ENCODE measurements at regions not wholly inside any gene's neighbourhood (a gene's known extent, or its start where the extent isn't known, plus 50 kb on each side); places are given as distances from the start of the nearest gene placed in this dataset.

DNA sequence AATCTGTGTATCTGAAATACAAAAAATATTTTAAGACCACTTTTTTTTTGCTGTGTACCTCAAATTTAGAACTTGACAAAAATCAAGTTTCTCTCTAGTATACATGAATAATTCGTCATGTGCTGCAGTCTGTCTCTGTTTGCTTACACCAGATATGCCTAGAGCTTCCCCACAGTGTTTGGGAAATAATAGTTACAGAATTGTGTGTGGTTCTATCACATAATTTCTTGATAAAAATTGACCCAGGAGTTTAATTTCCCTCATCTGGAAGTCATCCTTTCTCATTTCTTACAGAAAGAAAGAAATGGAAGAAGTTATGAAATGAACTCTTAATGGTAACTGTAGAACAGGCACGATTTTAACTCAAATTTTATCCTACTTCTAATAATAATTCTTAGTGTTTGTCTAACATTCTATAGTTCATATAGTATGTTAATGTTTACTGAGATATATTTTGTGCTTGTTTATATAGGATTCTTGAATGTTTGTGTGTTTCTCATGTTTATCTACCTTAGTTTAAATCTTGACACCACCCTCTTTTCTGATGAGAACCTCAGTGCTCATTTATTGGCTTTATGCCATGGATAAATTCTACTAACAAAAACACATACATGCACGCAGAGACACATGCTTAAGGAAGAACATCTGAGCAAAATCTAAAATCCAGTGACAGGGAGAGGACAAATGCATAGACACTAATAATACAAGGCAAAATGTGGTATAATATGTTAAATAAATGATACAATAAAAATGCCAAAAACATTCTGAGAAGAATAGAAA is 61.4 kb upstream of the CTSC start:
- Mint-ChIP-seq H3K27me3 (ENCODE audit: low read depth in 3 of 3) (peaks cover 2 to 3% (median 2%) of the 10 kb centered on the region in 3 donors), H3K27ac (no peak overlapping the region), H3K36me3 (peaks cover 8 to 19% (median 8%) of the 10 kb centered on the region in 3 donors), H3K9me3 (no peaks in the 10 kb centered on the region), H3K4me1 (peaks cover 0 to 12% of the 10 kb centered on the region in 2 donors), H3K4me3 (no peak overlapping the region)
- DNase-seq, result no peak

DNA sequence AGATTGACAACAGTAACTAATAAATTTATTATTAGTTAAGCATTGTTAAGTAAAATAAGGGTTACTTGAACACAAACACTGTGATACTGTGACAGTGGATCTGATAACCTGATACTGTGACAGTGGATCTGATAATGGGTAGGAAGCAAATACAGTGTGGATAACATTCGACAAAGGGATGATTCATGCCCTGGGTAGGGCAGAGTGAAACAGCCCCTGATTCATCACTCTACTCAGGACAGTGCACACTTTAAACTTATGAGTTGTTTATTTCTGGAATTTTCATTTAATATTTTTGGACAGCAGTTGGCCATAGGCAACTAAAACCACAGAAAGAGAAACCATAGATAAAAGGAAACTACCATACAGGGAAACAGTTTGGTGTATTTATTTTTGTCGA is 60.8 kb upstream of the CTSC start:
- H3K36me3 Mint-ChIP-seq, result peaks cover 8 to 19% (median 8%) of the 10 kb centered on the region in 3 donors
- peaks cover 0 to 11% of the 10 kb centered on the region in 2 donors for H3K4me1 Mint-ChIP-seq
- DNase-seq, result no peak
- H3K4me3 Mint-ChIP-seq, result no peak overlapping the region
- H3K9me3 Mint-ChIP-seq, result no peaks in the 10 kb centered on the region
- H3K27ac Mint-ChIP-seq, result no peak overlapping the region
- H3K27me3 Mint-ChIP-seq (ENCODE audit: low read depth in 3 of 3), result peaks cover 2 to 3% (median 2%) of the 10 kb centered on the region in 3 donors

DNA sequence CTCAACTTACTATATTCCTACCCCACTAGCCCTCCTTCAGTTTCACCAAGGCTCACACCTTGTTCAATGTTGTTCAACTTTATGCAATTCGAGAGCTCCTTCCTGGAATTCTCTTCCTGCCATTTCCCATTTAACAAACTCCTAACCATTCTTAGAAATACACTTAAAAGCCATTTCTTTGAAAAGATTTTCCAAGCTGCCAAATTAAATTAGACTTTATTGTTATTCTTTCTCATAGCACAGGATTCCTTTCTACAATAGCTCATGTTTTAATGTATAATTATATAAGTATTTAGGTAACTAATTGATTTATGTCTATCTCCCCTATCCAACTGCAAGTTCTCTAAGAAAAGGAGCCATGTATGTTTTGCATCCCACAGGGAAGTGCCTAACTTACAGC is 52.7 kb upstream of the CTSC start:
- Mint-ChIP-seq H3K27me3 (ENCODE audit: low read depth in 3 of 3) (peaks cover 0 to 2% (median 0%) of the 10 kb centered on the region in 3 donors), H3K9me3 (no peaks in the 10 kb centered on the region), H3K4me1 (no peaks in the 10 kb centered on the region), H3K36me3 (peaks cover 9 to 13% (median 9%) of the 10 kb centered on the region in 3 donors), H3K27ac (no peak overlapping the region), H3K4me3 (no peak overlapping the region)
- no peak for DNase-seq

DNA sequence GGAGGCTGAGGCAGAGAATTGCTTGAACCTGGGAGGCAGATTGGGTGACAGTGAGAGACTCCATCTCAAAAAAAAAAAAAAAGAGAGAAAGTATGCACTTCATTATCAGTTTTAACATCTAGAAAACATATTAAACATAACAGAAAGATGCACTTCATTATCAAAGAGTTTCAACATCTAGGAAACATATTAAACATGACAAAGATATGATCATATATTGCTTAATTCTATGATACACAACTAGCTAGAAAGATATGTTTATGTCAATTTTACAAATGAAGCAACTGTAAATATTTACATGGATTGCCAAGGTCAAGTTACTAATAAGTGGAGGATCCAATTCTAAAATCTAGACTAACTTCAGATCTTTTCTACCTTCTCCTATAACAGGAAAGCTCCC is 50.4 kb upstream of the CTSC start:
- Mint-ChIP-seq H3K27me3 (ENCODE audit: low read depth in 3 of 3) (peaks cover 0 to 2% (median 0%) of the 10 kb centered on the region in 3 donors), H3K9me3 (no peaks in the 10 kb centered on the region), H3K4me3 (no peak overlapping the region), H3K4me1 (no peaks in the 10 kb centered on the region), H3K36me3 (peaks cover 9 to 13% (median 9%) of the 10 kb centered on the region in 3 donors), H3K27ac (no peak overlapping the region)
- DNase-seq, result no peak

Measured in immature natural killer cell (primary cell).